ENCODE measurements at regions not wholly inside any gene's neighbourhood (a gene's known extent, or its start where the extent isn't known, plus 50 kb on each side); places are given as distances from the start of the nearest gene placed in this dataset.

DNA sequence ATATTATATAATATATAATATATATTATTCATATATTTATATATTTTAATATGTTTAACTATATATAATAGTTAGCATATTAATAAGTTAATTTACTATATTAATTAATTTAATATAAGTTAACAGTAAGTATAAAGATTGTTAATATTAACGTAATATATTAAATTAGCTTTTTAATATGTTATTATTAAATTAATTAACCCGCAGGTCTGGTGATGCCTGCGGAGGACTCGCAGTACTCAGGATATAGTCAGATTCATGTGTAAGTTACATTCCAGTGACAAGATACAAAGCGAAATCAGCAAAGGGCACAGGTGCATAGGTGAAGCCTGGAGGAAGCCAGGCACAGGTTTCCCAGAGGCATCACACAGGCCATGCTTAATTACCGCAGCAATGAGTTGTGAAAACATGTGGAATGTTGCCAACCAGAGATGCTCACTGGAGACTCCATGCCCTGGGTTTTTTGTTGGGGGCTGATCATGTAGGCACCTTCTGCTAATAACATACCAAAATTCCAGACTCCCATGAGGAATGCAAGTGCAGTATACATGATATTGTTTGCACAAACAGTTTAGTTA is 130.4 kb upstream of the MPHOSPH6 start:
- no peak overlapping the region for H3K4me3 ChIP-seq (ENCODE audit: extremely low read depth in 1 of 4, insufficient read depth in 2 of 4, low read depth in 3 of 4, low read length in 4 of 4)
- no peak overlapping the region for H2AFZ ChIP-seq (ENCODE audit: low read length)
- H3K36me3 ChIP-seq (ENCODE audit: control insufficient read depth in 2 of 4, insufficient read depth in 4 of 4, low read length in 3 of 4) = no peaks in the 10 kb centered on the region
- H3K23me2 ChIP-seq (ENCODE audit: low read depth, low read length) = no peaks in the 10 kb centered on the region
- no peak for DNase-seq (ENCODE audit: low read depth in 1 of 2, low spot score in 2 of 2)
- ChIA-PET CTCF (ENCODE audit: partially characterized antibody) (interaction anchor here (0.7 to 1.4 kb wide), 2 partner anchors 8 to 15 kb away, joined by 3 to 5 read pairs; no protein-coding TSS in a partner anchor), POLR2A (ENCODE audit: partially characterized antibody) (no interaction called here)
- no peak overlapping the region for H3K4ac ChIP-seq (replicated peaks; ENCODE audit: insufficient read length, low read depth, low read length)
- H3K27me3 ChIP-seq (replicated peaks in 1 of 4; ENCODE audit: control insufficient read depth in 3 of 4, extremely low read depth in 1 of 4, insufficient read depth in 3 of 4, low read length in 3 of 4) = no peaks in the 10 kb centered on the region
- no peak overlapping the region for H2BK15ac ChIP-seq (ENCODE audit: low read length)
- no peak overlapping the region for H4K5ac ChIP-seq (ENCODE audit: insufficient read length, low read depth, low read length)
- H3K79me2 ChIP-seq (ENCODE audit: control insufficient read depth in 1 of 2, insufficient read depth in 2 of 2, low read length in 2 of 2) = no peaks in the 10 kb centered on the region
- H2BK5ac ChIP-seq (ENCODE audit: low read depth, low read length) = no peak overlapping the region
- no peak overlapping the region for H4K91ac ChIP-seq (replicated peaks; ENCODE audit: insufficient read length, low read length)
- no peak overlapping the region for H3K4me2 ChIP-seq (ENCODE audit: insufficient read depth in 1 of 2, low read depth in 2 of 2, low read length in 2 of 2)
- H3K9ac ChIP-seq (replicated peaks in 1 of 4; ENCODE audit: extremely low read depth in 1 of 4, low read depth in 3 of 4, low read length in 3 of 4) = no peak overlapping the region
- no peaks in the 10 kb centered on the region for H3K4me1 ChIP-seq (replicated peaks in 1 of 4; ENCODE audit: control insufficient read depth in 3 of 4, insufficient read depth in 4 of 4, low read length in 3 of 4)
- no peak overlapping the region for H2BK120ac ChIP-seq (replicated peaks; ENCODE audit: low read depth, low read length)
- no peak overlapping the region for H3K14ac ChIP-seq (ENCODE audit: insufficient read length)
- no peaks in the 10 kb centered on the region for H3K79me1 ChIP-seq (ENCODE audit: low read depth, low read length)
- no peak for FAIRE-seq
- H4K20me1 ChIP-seq (replicated peaks in 1 of 2; ENCODE audit: control insufficient read depth in 1 of 2, insufficient read depth in 2 of 2, low read length in 2 of 2) = no peaks in the 10 kb centered on the region
- H3K27ac ChIP-seq (ENCODE audit: low read depth, low read length) = no peak overlapping the region
- H2AK5ac ChIP-seq (ENCODE audit: low read depth, low read length) = no peak overlapping the region
- H3K23ac ChIP-seq (ENCODE audit: insufficient read length) = no peak overlapping the region
- 91% methylated on average over 6 of the region's 6 CpGs; no CpG with 5 or more reads in 1 of the 2 experiments for WGBS, 2 experiments (ENCODE audit: extremely low coverage in 1 of 2, insufficient coverage in 1 of 2, insufficient read length in 1 of 2, insufficient replicate concordance in 2 of 2, low coverage in 1 of 2, low lambda C conversion rate in 2 of 2, missing lambda C conversion rate in 1 of 2)
- H2BK12ac ChIP-seq (ENCODE audit: low read depth, low read length) = no peak overlapping the region
- H4K8ac ChIP-seq (ENCODE audit: extremely low read depth, insufficient read depth, low read length) = no peak overlapping the region
- no peak overlapping the region for H2BK20ac ChIP-seq (ENCODE audit: low read length)
- H3K56ac ChIP-seq (replicated peaks; ENCODE audit: insufficient read length, low read depth, low read length) = no peak overlapping the region
- H3K9me3 ChIP-seq (ENCODE audit: insufficient read depth in 2 of 2, low read depth in 1 of 2, low read length in 1 of 2) = no peaks in the 10 kb centered on the region
- H3K18ac ChIP-seq (ENCODE audit: extremely low read depth, low read length) = no peak overlapping the region
- TF ChIP-seq GABPA (IDR thresholded peaks at IDR 0.05; ENCODE audit: borderline replicate concordance, insufficient read depth, low read length) = no peak
- no peak for TF ChIP-seq CHD1 (IDR thresholded peaks at IDR 0.05; ENCODE audit: low read depth, low read length)
- TF ChIP-seq RNF2 (IDR thresholded peaks at IDR 0.05; ENCODE audit: borderline replicate concordance, low read depth, low read length, missing control alignments, poor library complexity, severe bottlenecking) = no peak
- TF ChIP-seq HDAC6 (IDR thresholded peaks at IDR 0.05; ENCODE audit: low read depth, low read length) = no peak
- TF ChIP-seq BRCA1 (IDR thresholded peaks at IDR 0.05; ENCODE audit: low read depth, low read length) = no peak
- TF ChIP-seq POU5F1 (IDR thresholded peaks at IDR 0.05; ENCODE audit: low read depth, low read length) = no peak
- no peak for TF ChIP-seq TCF12 (IDR thresholded peaks at IDR 0.05; ENCODE audit: low read depth, low read length)

All from H1 (cell line).